Sigmoid colon (tissue), 4 donors: ENCODE measurements at regions not wholly inside any gene's neighbourhood (a gene's known extent, or its start where the extent isn't known, plus 50 kb on each side); places are given as distances from the start of the nearest gene placed in this dataset.

ENCODE experiments used
- CTCF ChIP-seq, 4 experiments: fragments of 450-650 bp in 3 of 4; fragments of 200-600 bp in 1 of 4; IDR thresholded peaks; one replicate each; pipeline ENCODE4 v1.5.1; 2016 to 2019; ENCODE audit warnings: antibody characterized with exemption in 4 of 4, mild to moderate bottlenecking in 3 of 4, moderate library complexity in 2 of 4
- EP300 ChIP-seq, 4 donors: sonication (generic); formaldehyde crosslinking; IDR thresholded peaks; one replicate each; pipeline ENCODE4 v1.6.1; 2017; ENCODE audit warnings: antibody characterized with exemption in 4 of 4

- TF ChIP-seq EP300 (IDR thresholded peaks at IDR 0.05) = no peak
- TF ChIP-seq CTCF (IDR thresholded peaks at IDR 0.05) = no peak
These were observed 92.4 kb upstream of the TSC22D2 start for GRCh38 chr3:150315721-150316120.
